Gastrocnemius medialis (tissue), 4 donors: ENCODE measurements at regions not wholly inside any gene's neighbourhood (a gene's known extent, or its start where the extent isn't known, plus 50 kb on each side); places are given as distances from the start of the nearest gene placed in this dataset.

Source experiments
- CTCF ChIP-seq, 5 experiments: fragments of 450-650 bp in 3 of 5; fragments of 200-600 bp in 2 of 5; sonication (generic) in 2 of 5; IDR thresholded peaks in 4 of 5; conservative IDR thresholded peaks in 1 of 5; 1 replicate in 4 of 5; 2 replicates in 1 of 5; pipeline ENCODE4 v1.5.1; 2016 to 2019; ENCODE audit warnings: antibody characterized with exemption in 5 of 5, mild to moderate bottlenecking in 3 of 5, moderate library complexity in 3 of 5
- POLR2A ChIP-seq, 2 donors: fragments of 450-650 bp; IDR thresholded peaks; one replicate each; pipeline ENCODE4 v1.6.1; 2017; ENCODE audit warnings: antibody characterized with exemption in 2 of 2, mild to moderate bottlenecking in 2 of 2, moderate library complexity in 2 of 2

- TF ChIP-seq CTCF (IDR thresholded peaks at IDR 0.05 in 4 of 5, conservative IDR thresholded peaks at IDR 0.05 in 1 of 5) = no peak
- TF ChIP-seq POLR2A (IDR thresholded peaks at IDR 0.05) = no peak
These were observed 303.6 kb downstream of the TFAP2C start for GRCh38 chr20:56932575-56933330.
